IPS DF 4.7 (cell line): ENCODE measurements at regions not wholly inside any gene's neighbourhood (a gene's known extent, or its start where the extent isn't known, plus 50 kb on each side); places are given as distances from the start of the nearest gene placed in this dataset.
"Not testable (repeated sequence)": the region's sequence is repeated elsewhere in the genome, so short reads cannot be mapped to it uniquely, and the experiment has no call there.

Experiments used
- DNase-seq: peaks from one replicate; pipeline ENCODE4 v3.0.0-alpha.2; 2013; ENCODE audit warnings: low spot score; ENCODE audit errors: extremely low read depth

DNA sequence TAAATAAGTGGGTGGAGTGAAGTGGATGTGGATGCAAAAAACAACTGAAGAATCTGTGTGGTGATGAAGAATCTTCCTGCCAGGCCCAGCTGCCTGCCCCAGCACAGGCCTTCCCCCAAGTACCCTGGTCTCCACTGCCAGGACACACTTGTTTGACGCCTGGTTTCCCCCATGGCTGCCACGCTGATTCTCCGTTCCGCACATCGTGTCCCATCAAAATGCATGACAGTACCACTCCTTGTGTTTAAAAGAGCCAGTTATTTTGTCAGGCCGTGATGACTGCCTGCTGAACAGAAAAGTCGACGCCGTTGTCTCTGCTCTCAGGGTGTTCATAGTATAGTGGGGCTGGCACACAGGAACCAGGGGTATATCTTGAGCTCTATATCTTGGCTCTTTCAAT, 50.3 kb upstream of the KYNU start:
- no peak for DNase-seq

GRCh38 chr2:142825861-142826260, 51.6 kb upstream of the KYNU start:
- DNase-seq = no peak

DNA sequence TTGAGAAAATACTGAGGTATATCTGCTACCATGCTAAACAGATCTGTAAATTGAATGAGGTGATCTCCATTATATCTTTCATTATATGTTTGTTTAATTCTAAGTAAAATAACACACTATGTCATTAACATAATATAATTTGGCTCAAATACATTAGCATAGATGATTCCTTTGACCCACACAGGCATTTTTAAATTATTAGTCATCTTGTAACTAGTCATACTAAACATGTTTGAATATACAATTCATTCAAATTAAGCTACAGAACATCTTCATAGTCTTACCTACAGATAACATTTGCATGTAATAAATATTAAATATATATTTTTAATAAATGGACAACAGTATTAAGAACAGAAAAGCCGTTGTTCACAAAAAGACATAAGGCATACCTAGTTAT, 52.7 kb upstream of the KYNU start:
- DNase-seq = no peak

GRCh38 chr2:142822190-142822589, 55.3 kb upstream of the KYNU start:
- no peak for DNase-seq

GRCh38 chr2:142819411-142819810, 58.1 kb upstream of the KYNU start:
- no peak for DNase-seq

DNA sequence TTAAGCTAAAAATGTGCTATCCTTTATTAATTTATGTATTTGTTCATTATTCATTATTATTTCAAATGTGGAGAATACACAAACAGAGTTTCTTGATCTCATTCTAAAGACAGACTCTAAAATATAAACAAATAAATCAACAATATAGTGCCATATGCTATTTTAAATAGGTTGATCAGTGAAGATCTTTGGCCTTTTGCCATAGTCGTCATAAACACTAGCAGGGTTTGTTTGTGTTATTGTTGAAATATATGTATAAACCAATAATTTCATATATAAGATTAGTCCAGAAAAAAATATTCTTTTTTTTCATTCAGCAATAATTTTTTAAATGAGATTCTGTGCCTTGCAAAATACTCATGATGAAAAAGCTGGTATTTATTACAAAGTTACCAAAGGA, 62.1 kb upstream of the KYNU start:
- DNase-seq = no peak

DNA sequence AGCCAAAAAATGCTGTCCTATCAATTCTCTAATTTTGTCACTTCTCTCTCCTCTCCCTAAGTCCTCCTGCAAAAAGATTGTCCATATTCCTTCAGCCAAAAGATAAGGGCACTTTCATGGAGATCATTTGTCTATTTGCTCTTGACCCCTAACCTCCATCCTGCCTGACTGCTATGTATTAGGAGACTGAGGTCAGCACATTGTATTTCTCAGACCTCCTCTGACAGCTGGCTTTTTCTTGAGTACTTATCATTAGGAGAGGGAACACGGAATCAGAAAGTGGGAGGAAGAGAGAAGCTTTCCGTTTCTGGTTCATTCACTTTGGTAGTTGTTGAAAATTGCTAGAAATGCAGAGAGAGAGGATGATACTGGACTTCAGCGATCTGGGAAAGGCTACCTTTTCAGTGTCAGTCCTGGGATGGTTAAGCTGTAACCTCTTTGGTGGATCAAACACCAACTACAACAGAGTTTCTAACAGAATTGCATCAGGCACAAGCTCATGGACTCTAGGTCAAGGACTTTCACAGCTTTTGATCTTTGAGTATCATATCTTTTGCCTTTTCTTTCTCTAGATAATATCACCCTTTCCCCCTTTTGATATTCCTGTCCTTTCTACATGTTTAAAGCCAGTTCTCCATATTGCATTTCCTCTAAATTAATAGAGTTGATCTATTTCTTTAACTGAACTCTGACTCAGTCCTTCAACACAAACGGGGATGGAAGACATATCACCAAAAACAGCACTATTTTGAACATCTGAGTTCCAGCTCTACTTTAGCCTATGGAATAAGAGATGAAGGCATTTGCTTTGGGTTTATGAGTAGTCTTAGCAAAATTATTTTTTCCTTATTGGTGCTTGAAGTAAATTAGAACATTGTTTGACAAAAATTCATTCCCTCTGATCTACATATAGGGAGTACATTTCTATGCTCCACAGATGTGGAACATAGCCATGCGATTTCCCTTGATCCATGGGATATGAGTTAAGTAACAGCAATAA, 63.3 kb upstream of the KYNU start:
- DNase-seq = no peak

DNA sequence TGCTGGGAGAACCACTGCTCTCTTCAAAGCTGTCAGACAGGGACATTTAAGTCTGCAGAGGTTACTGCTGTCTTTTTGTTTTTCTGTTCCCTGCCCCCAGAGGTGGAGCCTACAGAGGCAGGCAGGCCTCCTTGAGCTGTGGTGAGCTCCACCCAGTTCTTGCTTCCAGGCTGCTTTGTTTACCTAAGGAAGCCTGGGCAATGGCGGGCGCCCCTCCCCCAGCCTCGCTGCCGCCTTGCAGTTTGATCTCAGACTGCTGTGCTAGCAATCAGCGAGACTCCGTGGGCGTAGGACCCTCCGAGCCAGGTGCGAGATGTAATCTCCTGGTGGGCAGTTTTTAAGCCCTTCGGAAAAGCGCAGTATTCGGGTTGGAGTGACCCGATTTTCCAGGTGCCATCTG, 65.8 kb upstream of the KYNU start:
- DNase-seq = not testable (repeated sequence)

DNA sequence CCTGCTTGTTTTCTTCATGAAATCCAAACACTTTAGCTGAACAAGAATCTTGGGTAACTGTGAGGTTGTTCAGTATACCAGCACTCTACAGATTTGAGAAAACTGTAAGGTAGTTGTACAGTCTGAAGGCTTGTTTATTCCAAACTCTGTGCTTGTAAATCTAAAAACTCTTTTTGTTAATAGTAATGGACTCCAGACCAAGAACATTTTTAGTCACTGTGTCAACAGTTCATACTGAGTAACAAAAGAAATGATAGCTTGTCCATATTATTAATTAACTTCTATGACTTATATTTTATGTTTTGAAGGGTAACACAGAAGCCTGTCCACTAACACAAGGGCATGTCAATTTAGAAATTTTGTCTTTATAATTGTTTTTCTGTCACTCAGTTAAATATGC, 72.2 kb upstream of the KYNU start:
- no peak for DNase-seq

GRCh38 chr2:142803158-142803557, 74.3 kb upstream of the KYNU start:
- DNase-seq = no peak

DNA sequence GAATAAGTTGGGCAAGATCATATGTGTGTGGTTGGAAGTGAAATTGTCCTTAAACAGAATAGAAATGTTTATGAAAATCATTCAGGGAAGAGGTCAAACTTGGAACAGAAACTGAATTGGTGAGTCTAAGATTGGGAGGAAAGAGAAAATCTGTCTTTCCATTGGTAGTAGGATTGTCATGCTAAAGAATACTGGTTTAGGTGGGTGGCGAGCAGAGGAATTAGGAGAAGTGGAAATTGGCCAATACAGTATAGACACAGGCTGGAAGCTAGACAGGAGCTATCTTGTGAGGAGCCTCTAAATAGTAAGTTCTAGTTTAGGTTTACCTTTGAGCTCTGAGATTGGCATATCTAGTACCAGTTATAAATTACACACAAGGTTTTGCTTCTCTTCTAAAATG, 80.9 kb upstream of the KYNU start:
- DNase-seq = no peak

DNA sequence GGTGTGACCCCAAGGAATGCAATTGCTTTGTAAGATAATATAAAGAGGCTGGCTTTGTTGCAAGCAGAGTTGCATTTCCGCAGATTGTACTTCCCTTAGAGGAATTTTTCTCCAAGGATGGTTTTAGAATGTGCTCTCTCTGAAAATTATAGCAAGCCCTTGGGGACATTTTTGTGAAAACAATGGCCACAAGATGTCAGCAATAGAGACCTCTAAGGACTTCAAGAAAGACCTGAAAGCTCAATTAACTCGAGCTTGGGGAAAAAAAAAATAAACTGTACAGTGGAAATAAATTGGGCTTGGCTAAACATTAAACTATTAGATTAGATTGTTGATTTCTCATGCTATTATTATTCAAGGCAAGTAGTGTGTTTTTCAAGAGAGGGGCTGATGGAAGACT, 81.3 kb upstream of the KYNU start:
- DNase-seq = no peak

GRCh38 chr2:142794850-142795249, 82.6 kb upstream of the KYNU start:
- DNase-seq = no peak

GRCh38 chr2:142792328-142792727, 85.1 kb upstream of the KYNU start:
- not testable (repeated sequence) for DNase-seq

GRCh38 chr2:142791335-142791734, 86.1 kb upstream of the KYNU start:
- no peak for DNase-seq

GRCh38 chr2:142786918-142787702, 90.4 kb upstream of the KYNU start:
- no peak for DNase-seq

- no peak for DNase-seq
These were observed 94.5 kb upstream of the KYNU start for GRCh38 chr2:142782942-142783443.

- no peak for DNase-seq
These were observed 96.3 kb upstream of the KYNU start for GRCh38 chr2:142781146-142781545.

DNA sequence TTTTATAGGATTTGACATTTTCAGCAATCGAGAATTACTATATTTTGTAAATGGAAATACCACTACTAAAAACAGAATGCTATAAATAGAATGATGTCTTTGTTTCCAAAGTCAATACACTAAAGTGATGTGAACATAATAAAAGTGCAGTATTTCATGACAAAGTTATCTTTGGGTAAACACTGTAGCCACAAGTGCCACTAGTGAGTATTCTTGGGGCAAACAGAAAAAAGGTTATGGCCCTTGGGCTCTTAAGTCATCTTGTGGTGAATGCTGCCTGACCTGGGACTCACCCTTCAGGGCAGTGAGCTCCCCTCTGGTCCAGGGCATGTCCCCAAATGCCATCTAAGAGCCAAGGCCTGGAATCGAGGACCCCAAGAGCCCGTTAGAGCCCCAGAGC, 99.2 kb upstream of the KYNU start:
- DNase-seq = no peak

GRCh38 chr2:142777742-142778141, 99.7 kb upstream of the KYNU start:
- no peak for DNase-seq

GRCh38 chr2:142769761-142770160, 107.7 kb upstream of the KYNU start:
- DNase-seq = no peak

- no peak for DNase-seq
These were observed 109.6 kb upstream of the KYNU start for GRCh38 chr2:142767847-142768246.
